ENCODE measurements at regions not wholly inside any gene's neighbourhood (a gene's known extent, or its start where the extent isn't known, plus 50 kb on each side); places are given as distances from the start of the nearest gene placed in this dataset.

DNA sequence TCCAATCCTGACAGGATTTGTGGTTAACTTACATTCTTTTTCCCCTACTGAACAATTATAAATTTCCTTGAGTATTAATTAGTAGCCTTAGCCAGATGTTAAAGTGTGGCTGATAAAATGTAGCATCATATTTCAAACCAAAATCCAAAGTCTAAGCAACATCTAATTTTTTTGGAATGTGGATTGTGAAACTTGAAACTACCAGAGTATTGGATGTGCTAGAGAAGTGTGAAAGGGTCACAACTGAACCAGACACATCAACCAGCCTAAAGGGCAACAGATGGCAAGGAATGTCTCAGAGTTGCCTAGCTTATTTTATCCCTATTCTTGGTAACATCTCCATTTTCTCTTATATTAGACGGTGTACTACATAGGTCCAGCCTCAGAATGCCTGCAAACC lies 153.1 kb upstream of the DCN start:
- no peaks in the 10 kb centered on the region for H3K27me3 ChIP-seq
- no peaks in the 10 kb centered on the region for H3K4me1 ChIP-seq
- TF ChIP-seq, protein P1, sequence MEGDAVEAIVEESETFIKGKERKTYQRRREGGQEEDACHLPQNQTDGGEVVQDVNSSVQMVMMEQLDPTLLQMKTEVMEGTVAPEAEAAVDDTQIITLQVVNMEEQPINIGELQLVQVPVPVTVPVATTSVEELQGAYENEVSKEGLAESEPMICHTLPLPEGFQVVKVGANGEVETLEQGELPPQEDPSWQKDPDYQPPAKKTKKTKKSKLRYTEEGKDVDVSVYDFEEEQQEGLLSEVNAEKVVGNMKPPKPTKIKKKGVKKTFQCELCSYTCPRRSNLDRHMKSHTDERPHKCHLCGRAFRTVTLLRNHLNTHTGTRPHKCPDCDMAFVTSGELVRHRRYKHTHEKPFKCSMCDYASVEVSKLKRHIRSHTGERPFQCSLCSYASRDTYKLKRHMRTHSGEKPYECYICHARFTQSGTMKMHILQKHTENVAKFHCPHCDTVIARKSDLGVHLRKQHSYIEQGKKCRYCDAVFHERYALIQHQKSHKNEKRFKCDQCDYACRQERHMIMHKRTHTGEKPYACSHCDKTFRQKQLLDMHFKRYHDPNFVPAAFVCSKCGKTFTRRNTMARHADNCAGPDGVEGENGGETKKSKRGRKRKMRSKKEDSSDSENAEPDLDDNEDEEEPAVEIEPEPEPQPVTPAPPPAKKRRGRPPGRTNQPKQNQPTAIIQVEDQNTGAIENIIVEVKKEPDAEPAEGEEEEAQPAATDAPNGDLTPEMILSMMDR (IDR thresholded peaks at IDR 0.05): no peak
- no peak for FAIRE-seq
- 84 to 86% methylated on average over 1 of the region's 1 CpG for WGBS, 2 donors
- H3K4me3 ChIP-seq: no peak overlapping the region
- H3K36me3 ChIP-seq: no peaks in the 10 kb centered on the region
- intact Hi-C loops (cut with DNase I): no loop called here
- no peaks in the 10 kb centered on the region for H3K9me3 ChIP-seq
- DNase-seq: no peak
- no peak overlapping the region for H3K27ac ChIP-seq
- ATAC-seq: no peak

DNA sequence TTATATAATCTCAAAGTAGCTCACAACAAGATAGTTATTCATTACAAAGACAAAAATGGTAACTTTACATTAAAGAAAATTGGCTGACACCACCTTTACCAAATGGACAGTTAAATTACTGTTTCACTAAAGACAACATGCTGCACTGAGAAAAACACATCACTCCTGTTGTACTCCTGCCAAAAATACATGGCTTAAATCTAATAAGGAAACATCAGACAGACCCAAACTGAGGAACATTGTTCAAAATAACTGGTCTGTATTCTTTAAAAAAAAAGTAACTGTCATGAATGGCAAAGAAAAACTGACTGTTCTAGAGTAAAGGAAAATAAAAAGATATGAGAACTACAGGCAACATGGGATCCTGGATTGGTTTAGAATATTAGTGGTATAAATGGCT lies 151.3 kb upstream of the DCN start:
- FAIRE-seq: no peak
- no peak for DNase-seq
- TF ChIP-seq, protein P1 (IDR thresholded peaks at IDR 0.05): no peak

DNA sequence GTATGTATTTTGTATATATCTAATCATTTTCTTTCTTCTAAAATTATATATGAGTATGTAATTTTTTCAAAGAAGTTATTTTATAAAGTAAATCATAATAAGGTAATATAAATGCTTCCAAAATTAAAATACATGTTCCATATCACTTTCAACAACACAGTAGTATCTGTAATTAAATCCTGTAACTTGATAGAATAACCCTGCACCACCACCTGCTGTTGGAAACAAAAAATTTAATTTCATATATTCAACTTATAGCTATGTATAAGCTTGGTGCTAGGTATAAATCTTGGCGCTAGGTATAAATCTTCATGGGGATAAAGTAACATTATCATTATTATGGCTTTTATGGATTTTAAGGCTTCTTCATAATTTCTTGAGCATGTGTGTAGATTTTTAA lies 149.7 kb upstream of the DCN start:
- H3K27ac ChIP-seq: no peak overlapping the region
- no peak for FAIRE-seq
- no peak for ATAC-seq
- WGBS, 2 donors: 97 to 98% methylated on average over 1 of the region's 1 CpG
- no peaks in the 10 kb centered on the region for H3K27me3 ChIP-seq
- TF ChIP-seq, protein P1 (IDR thresholded peaks at IDR 0.05): no peak
- no peaks in the 10 kb centered on the region for H3K9me3 ChIP-seq
- no peaks in the 10 kb centered on the region for H3K4me1 ChIP-seq
- no peaks in the 10 kb centered on the region for H3K36me3 ChIP-seq
- no peak overlapping the region for H3K4me3 ChIP-seq
- no peak for DNase-seq
- intact Hi-C loops (cut with DNase I): no loop called here

More for the DNA sequence above, 151.3 kb upstream of the DCN start:
- Histone ChIP-seq H3K9me3 (no peaks in the 10 kb centered on the region), H3K4me3 (no peak overlapping the region), H3K4me1 (no peaks in the 10 kb centered on the region), H3K36me3 (no peaks in the 10 kb centered on the region), H3K27me3 (no peaks in the 10 kb centered on the region), H3K27ac (no peak overlapping the region)
- intact Hi-C loops (cut with DNase I): no loop called here
- no peak for ATAC-seq

DNA sequence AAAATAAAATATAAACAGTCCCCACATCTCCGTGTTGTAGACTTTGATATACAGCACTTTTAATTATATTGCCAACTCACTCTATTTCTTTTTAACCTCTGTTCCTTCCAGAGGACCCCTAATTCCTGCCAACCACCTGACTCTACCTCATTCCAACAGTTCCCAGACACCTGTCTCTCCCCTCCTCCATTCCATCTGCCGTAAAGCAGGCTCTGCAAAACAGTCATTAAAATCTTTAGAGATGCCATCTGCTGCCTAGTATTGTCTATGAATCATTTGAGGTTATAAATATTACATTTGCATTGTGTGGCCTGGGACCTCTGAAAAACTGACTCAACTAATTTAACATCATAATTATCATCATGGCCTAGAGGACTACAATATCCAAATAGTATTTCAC lies 148.8 kb upstream of the DCN start:
- intact Hi-C loops (cut with DNase I): no loop called here
- WGBS, 2 donors: 64 to 68% methylated on average over 2 of the region's 2 CpGs
- no peaks in the 10 kb centered on the region for H3K36me3 ChIP-seq
- ATAC-seq (no peak), DNase-seq (no peak), FAIRE-seq (no peak)
- H3K27me3 ChIP-seq: no peaks in the 10 kb centered on the region
- no peak overlapping the region for H3K27ac ChIP-seq
- TF ChIP-seq, protein P1 (IDR thresholded peaks at IDR 0.05): no peak
- no peak overlapping the region for H3K4me3 ChIP-seq
- no peaks in the 10 kb centered on the region for H3K9me3 ChIP-seq
- no peaks in the 10 kb centered on the region for H3K4me1 ChIP-seq

DNA sequence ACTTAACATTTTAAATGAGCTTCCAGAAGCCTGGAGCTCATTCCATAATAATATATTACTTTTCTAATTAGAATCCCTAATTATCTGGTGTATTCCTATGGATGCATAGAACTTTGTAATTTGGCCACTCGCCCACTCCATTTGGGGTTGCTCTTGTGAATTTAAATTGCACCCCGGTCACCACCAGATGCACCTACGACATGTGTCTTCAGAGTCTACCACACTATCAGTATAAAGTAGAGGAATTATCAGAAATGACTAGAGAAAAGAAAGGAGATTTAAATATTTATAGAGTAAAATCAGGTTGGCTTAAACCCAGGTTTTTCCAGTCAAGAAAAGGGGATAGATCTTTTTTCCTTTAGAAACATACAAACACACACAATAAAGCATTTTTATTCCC lies 145.8 kb upstream of the DCN start:
- FAIRE-seq (no peak), ATAC-seq (no peak), DNase-seq (no peak)
- H3K4me1 ChIP-seq: no peaks in the 10 kb centered on the region
- 55 to 75% methylated on average over 3 of the region's 3 CpGs for WGBS, 2 donors
- H3K27me3 ChIP-seq: no peaks in the 10 kb centered on the region
- no peak overlapping the region for H3K4me3 ChIP-seq
- intact Hi-C loops (cut with DNase I): no loop called here
- no peak overlapping the region for H3K27ac ChIP-seq
- H3K9me3 ChIP-seq: no peaks in the 10 kb centered on the region
- TF ChIP-seq, protein P1 (IDR thresholded peaks at IDR 0.05): no peak
- no peaks in the 10 kb centered on the region for H3K36me3 ChIP-seq

All from pancreas (tissue), 10 donors.